Sciatic nerve (tissue), 2 donors: ENCODE measurements at regions not wholly inside any gene's neighbourhood (a gene's known extent, or its start where the extent isn't known, plus 50 kb on each side); places are given as distances from the start of the nearest gene placed in this dataset.

Experiments used
- ATAC-seq: fragments of 200-7000 bp; cut with Tn5 transposase; one replicate; pipeline ENCODE4 v1.9.1; 2020; ENCODE audit warnings: mild to moderate bottlenecking, moderate library complexity
- DNase-seq: peaks from one replicate; pipeline ENCODE4 v3.0.0-alpha.2; 2020; ENCODE audit warnings: low spot score
- intact Hi-C: fragments of 100-400 bp; cut with DNase I; formaldehyde crosslinking; loops from one replicate; pipeline ENCODE4 v1.14.2; 2022
- donor health status: DM: no; HTN: no; CAD: no.
- donor health status: DM: no; HTN: no; CAD: no.

- ATAC-seq: peak; percentile 94
- intact Hi-C loops: no loop called here
- no peak for DNase-seq
These were observed 381.3 kb downstream of the SOX11 start for GRCh38 chr2:6073191-6074088.

- intact Hi-C loops: no loop called here
- ATAC-seq (peak; percentile 46), DNase-seq (no peak)
These were observed 382.0 kb downstream of the SOX11 start for GRCh38 chr2:6074089-6074643.

DNA sequence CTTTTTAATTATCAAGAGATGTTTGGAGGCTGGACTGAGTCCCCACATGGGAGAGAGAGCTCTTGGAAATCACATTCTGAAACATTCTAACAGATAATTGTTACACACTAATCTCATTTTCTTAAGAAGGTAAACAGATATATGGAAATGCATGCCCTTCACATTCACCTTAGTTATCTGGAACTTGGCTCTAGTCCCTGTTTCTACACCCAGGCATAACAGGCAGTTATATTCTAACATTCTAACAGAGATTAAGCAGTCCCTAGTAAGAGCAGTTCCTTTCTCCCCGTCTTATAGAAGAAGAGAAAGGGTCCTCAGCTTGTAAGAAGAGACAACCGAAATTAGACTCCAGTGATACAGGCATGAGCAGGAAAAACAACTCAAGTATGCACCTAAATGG is 385.4 kb downstream of the SOX11 start:
- DNase-seq: no peak
- no peak for ATAC-seq
- intact Hi-C loops: no loop called here

DNA sequence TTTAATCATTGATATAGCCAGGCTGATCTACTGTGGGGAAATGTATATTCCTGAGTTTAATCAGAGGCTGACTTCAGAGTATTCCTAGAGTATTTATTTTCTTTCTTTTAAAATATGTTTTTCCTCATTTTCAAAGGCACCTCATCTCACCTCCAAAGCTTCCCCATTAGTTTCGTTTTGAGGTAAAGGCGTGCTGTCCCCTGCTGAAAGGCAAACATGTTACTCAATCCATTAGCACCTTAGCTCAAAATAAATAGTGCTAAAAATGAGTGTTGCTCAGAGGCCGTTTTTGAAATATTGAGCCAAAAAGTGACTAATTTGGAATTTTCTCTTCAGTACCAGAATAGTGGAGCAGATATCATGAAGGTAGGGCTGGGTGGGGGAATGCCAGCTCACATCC is 386.2 kb downstream of the SOX11 start:
- ATAC-seq: no peak
- intact Hi-C loops: no loop called here
- no peak for DNase-seq

DNA sequence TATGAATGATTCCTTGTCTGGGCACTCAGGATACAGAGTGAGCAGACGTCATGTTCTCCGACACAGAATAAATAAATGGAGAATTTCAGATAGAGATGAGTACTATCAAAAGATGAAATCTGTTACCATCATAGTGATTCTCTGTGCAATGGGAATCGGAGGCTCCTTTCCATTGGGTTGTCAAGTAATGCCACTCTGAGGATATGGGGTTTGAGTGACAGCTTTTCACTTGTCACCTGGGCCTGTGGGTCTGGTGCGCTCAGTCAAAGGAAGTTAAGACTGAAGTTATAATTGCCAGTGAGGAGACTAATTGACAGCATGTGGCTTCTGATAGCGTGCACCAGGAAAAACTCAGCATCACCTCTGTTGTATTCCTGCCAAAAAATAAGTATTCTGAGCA is 387.2 kb downstream of the SOX11 start:
- intact Hi-C loops: no loop called here
- ATAC-seq (no peak), DNase-seq (no peak)

DNA sequence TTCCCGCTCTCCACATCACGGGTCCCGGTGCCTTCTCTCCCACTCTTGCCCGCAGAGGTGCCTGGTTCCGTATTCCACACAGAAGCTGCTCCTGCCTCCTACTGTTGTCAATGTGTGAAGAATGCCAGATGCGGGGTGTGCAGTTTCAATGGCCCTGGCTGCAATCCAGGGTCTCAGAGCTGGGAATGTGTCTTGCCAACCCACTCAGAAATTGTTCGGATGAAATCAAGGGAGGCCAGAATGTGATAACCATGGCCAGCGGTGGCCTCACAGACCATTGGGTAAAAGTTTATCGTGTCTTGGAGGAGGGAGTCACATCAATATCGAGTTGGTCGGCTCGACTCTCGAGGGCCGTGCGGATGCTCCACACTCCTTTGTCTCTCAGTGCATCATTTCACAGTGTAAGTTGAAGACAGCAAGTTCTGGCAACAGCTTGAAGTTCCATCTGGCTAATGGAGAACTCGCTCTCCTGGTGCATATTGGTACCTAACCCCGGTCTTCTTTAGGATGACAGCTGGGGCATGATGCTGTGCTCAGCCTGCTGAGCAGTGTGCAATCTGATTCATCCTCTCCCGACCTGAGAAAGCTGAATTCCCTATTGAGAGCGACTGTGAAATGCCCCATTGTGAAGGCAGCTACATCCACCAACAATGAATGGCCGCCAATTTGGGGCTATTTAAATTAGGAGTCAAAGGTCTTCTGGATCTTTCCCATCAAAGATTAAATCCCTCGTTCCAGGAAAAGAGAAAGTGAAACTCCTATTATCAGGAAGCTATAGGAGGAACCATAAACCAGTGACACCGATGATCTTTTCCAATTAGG is 389.0 kb downstream of the SOX11 start:
- DNase-seq: no peak
- intact Hi-C loops: no loop called here
- ATAC-seq: no peak

- intact Hi-C loops: no loop called here
- no peak for ATAC-seq
- DNase-seq: no peak
These were observed 389.9 kb downstream of the SOX11 start for GRCh38 chr2:6081955-6082624.

GRCh38 chr2:6082625-6083018 is 390.4 kb downstream of the SOX11 start:
- no peak for ATAC-seq
- intact Hi-C loops: no loop called here

GRCh38 chr2:6083136-6083535 is 391.0 kb downstream of the SOX11 start:
- intact Hi-C loops: no loop called here
- DNase-seq: no peak
- no peak for ATAC-seq

More at GRCh38 chr2:6082625-6083018, 390.4 kb downstream of the SOX11 start:
- no peak for DNase-seq

- DNase-seq (no peak), ATAC-seq (no peak)
- intact Hi-C loops: no loop called here
These were observed 397.3 kb downstream of the SOX11 start for GRCh38 chr2:6089474-6089873.

- DNase-seq: no peak
These were observed 411.2 kb downstream of the SOX11 start for GRCh38 chr2:6103372-6103771.

GRCh38 chr2:6103949-6104348 is 411.8 kb downstream of the SOX11 start:
- intact Hi-C loops: no loop called here
- no peak for DNase-seq

More at GRCh38 chr2:6103372-6103771, 411.2 kb downstream of the SOX11 start:
- intact Hi-C loops: no loop called here
- ATAC-seq: no peak

GRCh38 chr2:6107290-6107689 is 415.1 kb downstream of the SOX11 start:
- no peak for DNase-seq
- no peak for ATAC-seq
- intact Hi-C loops: no loop called here

More at GRCh38 chr2:6103949-6104348, 411.8 kb downstream of the SOX11 start:
- no peak for ATAC-seq

DNA sequence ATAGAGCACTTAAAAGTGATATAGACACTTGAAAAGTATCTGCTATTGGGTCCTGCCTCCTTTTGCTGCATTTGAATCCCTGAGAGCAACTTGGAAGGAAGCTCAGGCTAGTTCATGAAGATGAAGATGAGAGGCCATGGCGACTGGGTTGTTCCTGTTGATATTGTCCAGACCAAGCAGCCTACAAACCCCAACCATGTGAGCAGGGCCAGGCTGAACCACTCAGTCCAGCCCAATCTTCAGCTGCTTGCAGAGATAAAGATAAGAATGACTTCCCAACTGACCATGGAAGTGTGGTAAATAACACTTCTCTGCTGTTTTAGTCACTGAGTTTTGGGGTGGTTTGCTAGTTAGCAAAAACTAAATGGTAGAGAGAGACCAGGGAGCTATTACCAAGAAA is 417.6 kb downstream of the SOX11 start:
- intact Hi-C loops: no loop called here
- DNase-seq (no peak), ATAC-seq (no peak)

DNA sequence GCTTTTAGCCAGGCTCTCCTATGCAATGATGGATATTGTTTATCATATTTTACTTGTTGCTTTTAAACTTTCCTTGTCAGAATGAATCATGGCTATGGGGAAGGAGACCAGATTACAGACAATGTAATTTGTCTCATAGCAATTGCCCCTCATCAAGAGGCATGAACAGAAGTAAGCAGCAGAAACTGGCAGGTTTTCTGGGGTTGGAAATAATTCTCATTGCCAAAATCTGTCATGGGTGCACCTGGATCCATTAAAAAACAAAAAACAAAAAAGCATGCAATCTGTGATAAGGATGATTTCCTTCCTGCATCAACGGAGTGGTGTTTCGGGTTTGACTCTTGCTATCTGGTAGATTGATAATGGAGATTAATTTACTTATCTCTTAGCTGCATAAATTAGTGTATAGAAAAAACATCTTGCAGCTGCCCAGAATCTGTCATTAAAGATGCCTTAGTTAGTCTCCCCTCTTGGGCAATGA is 419.6 kb downstream of the SOX11 start:
- intact Hi-C loops: no loop called here
- no peak for DNase-seq

DNA sequence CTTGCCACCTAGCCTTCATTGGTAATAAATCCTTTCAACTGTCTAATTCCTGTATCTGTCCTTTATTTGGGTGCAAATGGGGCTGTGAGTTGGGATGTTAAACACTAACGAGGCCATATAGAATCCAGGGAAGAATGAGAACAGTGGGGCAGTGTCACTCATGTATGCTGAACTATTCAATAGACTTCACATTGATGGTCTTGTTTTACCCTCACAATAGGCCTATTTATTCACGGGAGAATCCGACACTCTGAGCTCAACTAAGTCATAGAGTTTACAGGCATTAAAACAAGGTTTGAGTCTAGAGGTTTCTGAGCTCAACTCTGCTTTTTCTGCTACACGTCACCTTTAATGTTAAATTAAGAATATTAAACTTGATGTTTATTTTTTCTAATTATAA is 421.6 kb downstream of the SOX11 start:
- ATAC-seq (no peak), DNase-seq (no peak)
- intact Hi-C loops: no loop called here

More for the DNA sequence above, 419.6 kb downstream of the SOX11 start:
- ATAC-seq: no peak

DNA sequence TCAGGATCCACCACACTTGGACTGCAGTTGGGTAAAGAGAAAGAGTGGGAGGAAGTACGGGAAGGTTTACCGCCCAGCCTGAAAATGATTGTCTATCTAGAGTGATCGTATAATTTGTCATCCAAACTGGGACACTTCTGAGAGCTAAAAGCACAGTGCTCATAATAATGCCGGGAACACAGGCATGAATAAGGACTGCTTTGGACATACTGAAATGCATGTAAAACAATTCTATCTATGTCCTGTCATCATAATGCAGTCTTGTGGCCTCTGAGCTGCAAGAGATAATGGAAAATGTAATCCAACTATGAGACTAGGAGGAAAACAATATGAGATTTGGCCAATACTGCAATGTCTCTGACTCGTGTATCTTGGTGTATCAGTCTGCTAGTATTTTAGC is 435.5 kb downstream of the SOX11 start:
- DNase-seq (no peak), ATAC-seq (no peak)
- intact Hi-C loops: no loop called here

DNA sequence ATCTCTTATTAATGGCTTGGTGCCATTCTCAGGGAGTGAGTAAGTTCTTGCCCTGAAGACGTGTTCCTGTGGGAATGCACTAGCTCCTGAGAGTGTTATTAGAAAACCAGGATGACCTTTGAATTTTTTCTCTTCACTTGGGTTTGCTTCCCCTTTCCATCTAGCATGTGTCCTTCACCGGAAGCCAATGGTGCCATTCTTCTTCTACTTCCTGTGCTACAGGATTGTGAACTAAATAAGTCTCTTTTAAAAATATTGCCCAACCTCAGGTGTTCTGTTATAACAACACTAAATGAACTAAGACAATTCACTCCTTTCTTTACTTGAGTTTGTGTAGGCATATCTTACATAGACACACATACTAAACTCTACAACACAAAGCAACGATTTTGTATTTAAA is 447.0 kb downstream of the SOX11 start:
- intact Hi-C loops: no loop called here
- DNase-seq (no peak), ATAC-seq (no peak)

DNA sequence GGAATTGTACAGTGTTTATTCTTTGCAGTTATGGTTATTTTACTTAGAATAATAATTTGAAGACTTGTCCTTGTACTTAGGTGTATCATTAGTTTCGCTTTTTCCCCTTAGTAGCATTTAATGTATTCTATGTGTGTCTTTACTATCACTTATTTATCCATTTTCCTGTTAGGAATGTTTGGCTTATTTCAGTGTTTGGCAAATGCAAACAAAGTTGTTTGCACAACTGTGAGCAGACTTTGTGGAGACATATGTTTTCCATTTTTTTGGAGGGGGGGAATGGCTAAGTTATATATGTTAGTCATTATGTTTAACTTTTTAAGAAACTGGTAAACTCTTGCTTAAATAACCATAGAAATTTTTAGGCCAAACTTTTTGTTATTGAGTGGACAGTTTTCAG is 447.7 kb downstream of the SOX11 start:
- no peak for DNase-seq
- intact Hi-C loops: no loop called here
- no peak for ATAC-seq
